Activated T-helper 9 cell treated with anti-CD3 and anti-CD28 coated beads, Interleukin-2, amount 50 U/mL, for 16 hours (primary cell): ENCODE measurements at regions not wholly inside any gene's neighbourhood (a gene's known extent, or its start where the extent isn't known, plus 50 kb on each side); places are given as distances from the start of the nearest gene placed in this dataset.
"Not testable (repeated sequence)": the region's sequence is repeated elsewhere in the genome, so short reads cannot be mapped to it uniquely, and the experiment has no call there.

Experiments used
- DNase-seq: peaks from one replicate; pipeline ENCODE4 v3.0.0-alpha.2; 2020; ENCODE audit warnings: low read depth

DNA sequence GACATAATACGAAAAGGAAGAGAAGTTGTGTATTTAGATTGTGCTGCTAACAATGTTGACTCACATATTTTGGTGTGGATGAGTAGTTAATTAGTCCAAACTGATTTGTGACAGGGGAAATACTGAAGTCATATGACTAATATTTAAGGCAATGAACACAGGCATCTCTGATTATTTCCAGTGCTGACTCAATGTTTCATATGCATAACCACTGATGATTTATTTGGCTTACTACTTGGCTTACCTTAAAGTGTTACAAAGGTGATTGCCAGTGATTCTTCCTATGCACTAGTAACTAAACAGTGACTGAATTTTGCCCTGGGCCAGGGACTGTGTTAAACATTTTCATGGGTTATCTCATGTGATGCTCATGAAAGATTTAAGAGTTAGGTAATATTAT lies 722.6 kb downstream of the METTL4 start:
- DNase-seq = no peak

DNA sequence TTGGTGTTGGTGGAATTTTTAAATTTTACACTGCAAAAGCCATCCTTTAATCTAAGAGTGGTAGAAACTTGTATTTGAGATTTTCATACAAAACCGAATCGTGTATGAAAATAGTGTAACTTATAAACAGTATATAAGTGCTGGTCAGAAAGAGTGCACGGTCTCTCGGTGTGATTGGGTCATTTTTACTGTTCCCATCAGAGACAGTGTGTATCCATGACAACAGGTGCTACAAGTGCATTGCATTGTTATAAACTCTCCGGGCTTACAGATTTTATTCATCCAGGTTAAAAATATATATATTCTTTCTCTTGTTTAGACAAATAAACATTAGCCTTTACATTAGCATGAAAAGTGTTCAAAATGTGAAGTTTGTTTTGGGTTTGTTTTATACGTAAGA lies 721.9 kb downstream of the METTL4 start:
- no peak for DNase-seq

DNA sequence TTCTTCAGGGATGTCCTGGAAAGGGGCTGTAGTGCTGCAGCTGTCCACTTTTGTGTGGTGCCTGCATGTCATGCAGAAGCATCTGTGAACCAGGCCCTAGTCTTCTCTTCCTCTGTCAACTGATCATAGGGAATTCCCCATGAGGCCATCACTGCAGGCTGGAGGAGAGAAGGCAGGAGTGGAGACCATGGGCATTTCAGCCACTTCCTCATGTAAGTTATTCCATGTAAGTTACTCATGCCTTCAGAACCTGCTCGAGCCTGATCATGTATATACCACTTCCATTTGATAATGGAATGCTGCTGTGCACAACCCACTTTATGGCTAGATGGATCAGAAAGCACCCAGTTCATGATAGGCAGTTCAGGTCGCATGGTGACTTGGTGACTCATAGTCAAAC lies 714.0 kb downstream of the METTL4 start:
- not testable (repeated sequence) for DNase-seq

DNA sequence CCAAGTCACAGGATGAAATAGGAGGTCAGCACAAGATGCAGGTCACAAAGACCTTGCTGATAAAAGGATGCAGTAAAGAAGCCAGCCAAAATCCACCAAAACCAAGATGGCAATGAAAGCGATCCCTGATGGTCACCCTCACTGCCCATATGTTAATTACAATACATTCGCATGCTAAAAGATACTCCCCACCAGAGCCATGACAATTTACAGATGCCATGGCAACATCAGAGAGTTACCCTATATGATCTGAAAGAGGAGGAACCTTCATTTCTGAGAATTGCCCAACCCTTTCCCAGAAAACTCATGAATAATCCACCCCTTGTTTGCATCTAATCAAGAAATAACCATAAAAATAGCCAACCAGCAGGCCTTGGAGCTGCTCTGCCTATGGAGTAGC lies 709.8 kb downstream of the METTL4 start:
- DNase-seq = no peak

DNA sequence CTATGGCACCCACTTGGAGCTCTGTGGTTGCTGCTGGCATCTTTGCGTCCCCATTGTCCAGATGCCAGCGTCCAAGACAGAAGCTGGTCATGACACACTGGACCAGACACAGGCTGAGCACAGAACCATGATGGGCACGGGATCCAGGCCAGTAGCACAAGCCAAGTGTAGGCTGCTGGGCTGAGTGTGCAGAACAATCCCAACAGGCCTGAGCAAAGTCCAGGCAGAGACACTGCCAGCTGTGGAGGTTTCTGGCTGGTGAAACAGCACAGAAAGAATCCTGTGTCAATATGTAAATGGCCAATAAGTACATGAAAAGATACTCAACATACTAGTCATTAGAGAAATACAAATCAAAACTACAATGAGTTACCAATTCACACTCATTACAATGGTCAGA lies 705.4 kb downstream of the METTL4 start:
- DNase-seq = no peak

DNA sequence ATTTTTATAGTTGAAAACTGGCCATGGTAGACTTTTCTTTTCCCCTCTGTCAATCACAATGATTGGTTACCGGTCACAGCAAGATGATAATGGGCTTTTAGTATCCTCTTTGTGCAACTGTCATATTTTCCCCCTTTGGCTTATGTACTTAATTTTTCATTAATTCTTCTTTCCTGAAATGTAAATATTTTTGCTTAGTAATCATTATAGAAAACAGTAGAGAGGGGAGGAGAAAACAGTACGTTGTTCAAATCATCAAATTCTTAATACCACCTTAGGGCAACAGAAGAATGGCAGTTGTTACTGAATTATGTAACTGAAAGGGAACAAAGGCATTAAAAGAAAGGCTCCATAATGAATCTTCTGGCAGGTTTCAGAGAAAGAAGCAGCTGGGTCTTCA lies 699.0 kb downstream of the METTL4 start:
- DNase-seq = no peak

DNA sequence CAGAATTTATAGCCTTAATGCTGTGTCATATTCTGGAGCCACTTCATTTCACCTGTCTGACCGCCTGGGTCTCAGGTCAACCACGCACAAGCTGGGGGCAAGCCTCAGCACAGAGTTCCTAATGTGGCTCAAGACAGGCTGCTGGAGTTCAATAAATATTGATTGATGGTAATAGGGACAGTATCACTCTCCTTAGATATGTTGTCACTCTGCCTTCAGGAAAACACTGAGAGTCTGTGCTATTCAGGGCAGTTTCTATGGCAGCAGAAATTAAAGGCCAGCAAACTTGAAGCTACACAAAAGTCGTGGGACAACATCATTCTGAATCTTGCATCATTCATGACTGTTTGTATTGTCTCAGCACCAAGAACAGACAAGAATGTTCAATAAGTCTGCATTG lies 696.1 kb downstream of the METTL4 start:
- no peak for DNase-seq

DNA sequence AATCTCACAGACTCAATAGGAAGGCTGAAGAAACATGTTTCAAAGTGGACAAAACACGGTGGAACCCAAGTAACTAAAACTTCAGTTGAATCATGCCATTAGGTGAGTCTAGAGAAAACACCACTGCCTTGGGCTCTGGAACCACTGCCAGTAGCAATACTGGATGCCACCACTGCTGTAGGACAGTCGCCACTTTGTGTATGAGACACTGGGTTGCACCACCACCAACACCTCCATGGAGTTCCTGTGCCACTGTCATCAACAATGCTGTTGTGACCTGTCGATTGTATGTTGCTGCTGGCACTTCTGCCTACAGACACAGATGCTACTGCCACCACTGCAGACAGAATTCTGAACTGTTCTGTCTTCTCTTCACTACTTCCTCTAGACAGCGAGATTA lies 686.7 kb downstream of the METTL4 start:
- DNase-seq = no peak

DNA sequence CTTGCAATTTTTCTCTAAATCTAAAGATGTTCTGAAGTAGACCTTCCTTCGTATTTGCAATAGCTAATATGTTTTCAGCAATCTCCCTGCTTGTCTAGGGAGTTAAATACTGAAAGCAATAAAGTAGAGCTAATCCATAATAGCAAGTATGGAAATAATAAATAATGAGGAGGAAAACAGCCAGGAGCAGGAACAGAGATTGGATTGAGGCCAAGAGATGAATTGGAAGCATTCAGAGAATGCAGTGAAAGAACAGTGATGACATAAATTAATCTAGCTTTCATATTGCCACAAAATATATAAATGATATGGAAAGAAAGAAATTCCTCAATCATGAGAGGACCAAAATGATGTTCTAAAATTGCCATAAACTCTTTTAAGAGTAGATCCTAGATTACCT lies 679.7 kb downstream of the METTL4 start:
- no peak for DNase-seq

DNA sequence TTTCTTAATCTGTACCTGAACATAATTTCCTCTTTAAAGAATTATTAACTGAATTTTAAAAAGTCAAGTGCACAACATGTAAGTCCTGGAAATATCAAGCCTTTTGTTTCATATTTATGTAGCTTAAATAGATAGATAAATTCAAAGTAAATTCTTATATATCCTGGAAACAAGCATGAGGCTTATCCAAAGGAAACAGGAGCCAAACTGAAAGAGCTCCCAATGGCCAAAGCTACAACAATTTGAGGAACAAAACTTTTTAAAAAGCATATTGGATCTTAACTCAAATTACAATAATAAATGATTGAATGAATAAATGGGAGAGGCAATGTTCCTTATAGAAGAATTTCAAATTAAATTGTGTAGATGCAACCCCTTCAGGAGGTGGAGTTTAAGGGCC lies 679.1 kb downstream of the METTL4 start:
- DNase-seq = no peak

DNA sequence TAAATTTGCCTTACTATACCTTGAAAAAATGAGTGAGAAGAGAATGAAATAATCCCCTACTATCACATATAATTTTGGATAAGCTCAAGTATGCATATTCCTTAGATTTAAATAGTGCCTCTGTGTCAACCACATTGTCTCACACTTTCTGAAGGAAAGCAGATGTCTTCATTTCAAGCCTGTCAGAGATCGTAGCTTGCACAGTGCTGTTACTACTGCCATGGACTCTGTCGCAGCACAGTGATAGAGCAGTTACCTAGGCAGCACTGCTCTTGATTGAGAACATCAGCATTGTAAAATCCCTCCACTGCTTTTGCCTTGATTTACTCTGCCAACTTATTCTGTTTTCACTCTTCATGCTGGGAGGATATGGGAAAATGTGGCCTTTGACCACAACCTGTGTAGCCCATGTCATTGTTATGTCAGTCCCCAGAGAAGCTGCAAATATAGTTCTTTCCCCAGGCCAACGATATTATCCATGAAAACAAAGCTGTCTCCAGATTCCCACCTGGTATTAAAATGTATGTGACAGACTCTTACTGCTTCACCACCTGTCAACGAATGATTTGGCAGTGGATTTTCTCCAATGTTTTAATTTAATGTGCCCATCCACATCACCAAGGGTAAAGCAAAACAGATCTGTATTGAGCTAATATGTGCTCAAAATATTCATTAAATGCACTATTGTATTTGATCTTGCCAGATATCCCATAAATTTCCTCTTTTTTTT lies 675.7 kb downstream of the METTL4 start:
- no peak for DNase-seq

DNA sequence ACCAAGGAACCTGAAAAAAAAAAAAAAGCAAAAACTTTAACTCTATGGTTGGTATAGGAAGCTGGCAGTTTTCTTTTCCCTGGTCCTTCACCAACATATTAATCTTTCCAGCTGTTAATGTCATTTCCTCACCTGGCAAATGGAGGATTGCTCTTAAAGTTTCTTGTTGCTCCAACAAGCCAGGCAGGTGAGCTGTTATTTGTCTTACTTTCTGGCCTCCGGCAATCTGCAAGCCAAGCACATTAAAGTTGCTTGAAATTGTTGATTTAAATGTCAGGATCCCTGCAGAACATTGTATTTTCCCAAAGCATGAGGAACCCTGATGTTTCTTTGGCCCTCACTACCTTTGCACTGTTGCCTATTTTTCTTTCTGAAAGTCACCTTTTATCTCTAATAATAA lies 664.9 kb downstream of the METTL4 start:
- no peak for DNase-seq

DNA sequence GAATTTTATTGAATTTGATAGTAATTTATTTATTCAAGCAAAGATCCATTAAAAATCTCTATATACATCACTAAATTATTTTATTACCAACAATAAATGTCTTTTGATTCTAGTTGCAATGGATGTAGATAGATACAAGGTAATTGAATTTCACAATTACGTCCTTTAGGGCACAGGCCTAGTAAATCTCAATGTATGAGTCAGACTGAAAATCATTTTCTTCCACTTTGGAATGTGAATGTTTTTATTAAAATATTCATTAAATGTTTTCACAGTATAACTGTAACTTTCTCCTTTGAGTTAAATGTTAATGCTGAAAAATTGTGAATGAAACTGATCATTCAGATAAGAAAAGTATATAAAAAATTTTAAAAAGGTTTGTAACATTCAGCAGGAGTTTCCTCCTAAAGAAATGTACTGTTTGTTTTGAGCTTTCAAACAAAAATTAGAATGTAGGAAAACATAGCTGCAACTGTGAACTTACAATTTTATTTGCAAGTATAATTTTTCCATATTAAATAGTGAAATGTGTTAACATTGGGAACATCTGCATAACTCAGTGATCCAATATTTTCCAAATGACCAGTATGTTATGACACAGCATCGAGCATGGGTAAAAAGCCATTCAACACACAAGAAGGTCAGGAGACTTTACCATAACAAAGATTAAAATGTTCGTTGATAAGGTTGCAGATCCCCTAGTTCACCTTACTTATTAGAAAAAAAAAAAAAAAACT lies 663.7 kb downstream of the METTL4 start:
- no peak for DNase-seq

DNA sequence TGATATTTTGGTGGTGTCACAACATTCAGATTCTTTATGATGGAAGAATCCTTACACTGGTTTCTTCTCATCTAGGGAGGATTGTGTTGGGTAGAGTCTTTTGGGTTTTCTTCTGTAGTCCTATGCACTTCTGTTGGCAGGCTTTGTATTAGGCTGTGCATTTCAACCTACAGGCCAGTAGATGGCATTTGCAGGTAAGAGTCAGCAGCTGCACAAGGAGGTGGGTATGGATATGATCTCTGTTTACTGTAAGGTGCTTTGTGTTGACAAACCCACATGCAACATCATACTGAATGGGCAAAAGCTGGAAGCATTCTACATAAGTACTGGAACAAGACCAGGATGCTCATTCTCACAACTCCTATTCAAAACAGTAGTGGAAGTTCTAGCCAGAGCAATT lies 656.8 kb downstream of the METTL4 start:
- DNase-seq = no peak

DNA sequence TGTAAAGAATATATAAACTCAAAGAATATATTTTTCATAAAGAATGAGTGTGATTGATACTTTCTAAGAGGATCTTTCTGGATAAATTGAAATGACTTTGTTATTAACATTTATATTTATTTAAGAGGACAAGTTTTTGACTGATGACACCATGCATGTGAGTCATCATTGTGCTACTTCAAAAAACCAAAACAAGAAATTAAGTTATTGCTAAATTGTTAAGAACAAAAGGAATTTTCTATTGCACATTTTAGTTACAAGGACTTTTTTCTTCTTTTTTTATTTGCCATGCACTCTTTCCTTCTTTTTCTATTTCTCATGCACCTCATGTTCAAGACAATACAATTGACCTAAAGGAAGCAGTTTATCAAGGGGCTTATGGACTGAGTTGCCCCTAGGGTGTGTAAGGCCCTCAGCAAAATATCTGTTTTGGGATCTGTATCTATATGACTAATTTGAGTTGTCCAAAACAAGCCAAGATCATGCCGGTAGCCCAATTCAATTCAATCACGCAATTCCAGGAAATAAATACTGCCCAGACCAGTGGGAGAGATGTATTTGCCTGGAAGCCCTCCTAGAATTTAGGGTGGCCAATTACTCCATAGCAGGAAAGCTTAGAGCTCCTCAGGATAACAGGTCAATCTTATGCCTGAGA lies 654.3 kb downstream of the METTL4 start:
- DNase-seq = no peak

DNA sequence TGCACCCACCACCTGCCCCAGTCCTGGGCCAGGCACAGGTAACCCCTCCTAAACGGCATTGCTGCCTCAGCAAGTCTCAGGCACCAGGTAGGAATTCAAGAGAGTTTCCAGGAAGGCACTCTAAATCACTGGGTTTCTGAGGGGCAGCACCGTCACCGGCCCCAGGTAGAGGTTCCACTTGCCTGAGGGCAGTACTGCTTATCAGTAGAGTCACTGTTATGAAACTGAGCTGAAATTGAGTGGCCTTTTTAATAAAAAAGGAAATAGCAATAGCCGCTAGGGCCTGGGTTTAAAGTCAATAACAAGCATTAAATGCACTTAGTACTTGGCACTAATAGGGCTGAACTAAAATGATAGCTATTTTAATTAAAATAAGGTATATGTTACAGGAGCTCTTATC lies 653.7 kb downstream of the METTL4 start:
- DNase-seq = no peak

DNA sequence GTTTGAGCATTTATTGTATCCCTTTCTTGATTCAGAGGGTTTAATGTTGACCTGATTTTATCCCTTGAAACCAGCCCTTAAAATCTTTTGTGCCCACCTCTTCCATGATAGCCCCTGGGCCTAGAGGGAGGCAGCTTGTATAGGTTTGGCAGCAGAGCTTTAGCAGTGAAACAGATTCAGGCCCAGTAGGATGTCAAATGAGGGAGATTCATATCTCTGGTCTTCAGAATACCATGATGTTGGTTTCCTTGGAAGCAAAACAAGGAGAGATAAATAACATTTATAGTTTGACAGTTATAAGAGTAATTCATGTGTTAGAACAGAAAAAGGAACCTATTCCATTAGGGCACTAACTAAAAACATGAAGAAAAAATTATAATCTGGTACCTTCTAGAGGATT lies 649.2 kb downstream of the METTL4 start:
- no peak for DNase-seq

DNA sequence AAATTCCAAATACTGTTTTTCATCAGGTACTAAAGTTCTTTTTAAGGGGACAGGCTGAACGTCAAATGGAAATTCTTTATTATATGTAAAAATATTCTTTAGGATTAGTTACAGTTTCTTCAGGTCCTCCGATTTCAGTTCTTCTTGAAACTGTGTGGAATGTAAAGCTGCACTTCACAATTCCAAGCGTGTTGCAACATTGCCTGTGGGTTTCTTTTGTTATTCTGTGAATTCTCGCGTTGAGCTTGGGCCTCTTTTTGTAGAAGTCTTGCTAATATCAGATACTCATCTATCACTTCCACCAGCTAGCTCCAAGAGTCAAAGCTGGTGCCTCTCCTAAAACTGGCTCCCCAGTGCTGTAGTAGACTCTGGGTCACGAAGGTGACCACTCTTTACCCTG lies 642.6 kb downstream of the METTL4 start:
- DNase-seq = no peak

DNA sequence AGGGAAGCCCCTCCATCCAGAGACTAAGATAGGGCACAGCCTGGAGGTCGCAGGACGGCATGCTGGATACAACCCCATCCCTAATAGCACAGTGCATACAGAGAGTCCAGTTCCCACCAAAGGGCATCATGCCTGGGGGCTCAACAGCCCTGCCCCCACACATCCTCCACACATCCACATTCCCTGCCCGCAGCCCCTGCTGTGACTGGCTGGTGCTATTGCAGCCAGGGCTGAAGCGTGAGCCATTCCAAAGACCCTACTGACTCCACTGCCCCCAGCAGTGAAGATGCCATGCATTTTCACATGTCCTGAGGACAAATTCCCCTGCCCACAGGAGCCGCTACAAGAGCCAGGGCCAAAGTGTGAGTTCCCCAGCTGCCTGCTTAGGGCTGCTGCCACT lies 641.6 kb downstream of the METTL4 start:
- DNase-seq = no peak

DNA sequence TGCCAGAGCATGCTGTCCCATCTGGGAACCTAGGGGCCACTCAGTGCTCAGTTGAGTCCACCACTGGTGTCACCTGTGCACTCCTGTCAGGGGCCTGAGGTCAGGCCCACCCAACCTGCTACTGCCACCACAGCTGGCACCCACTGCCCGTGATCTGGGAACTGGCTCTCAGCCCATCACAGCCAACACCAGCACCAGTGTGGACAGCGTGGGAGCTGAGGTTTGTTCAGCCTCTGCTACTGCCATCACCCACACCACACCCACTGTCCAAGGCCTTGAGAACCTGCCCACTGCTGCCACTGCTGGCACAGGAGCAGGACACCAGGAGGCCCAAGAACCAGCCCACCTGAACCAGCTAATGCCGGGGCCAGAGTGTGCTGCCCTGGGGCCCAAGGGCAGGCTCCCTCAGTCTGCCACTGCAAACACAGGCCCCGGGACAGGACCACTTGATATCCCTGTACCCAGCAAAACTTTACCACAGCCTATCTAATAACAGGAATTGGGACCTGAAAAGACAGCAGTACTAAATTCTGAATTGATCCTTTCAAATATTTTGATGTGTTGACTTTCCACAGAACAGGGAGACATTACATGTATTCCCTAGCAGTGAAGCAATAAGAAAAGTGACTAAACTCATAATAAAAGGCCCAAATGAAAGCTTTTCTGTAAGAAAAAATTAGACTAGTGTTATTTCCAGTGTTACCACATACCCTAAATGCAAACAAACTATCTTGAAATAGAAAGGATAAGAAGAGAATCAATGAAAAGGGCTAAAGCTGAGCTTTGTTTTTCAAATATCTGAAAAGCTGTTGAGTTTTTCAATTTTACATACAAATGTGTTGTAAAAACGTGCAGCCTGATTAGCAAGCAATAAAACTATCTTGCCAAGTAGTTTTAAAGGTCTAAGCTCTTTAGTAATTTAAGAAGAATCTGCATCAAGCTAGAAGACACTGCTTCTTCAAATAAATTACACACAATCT lies 640.7 kb downstream of the METTL4 start:
- DNase-seq = no peak

DNA sequence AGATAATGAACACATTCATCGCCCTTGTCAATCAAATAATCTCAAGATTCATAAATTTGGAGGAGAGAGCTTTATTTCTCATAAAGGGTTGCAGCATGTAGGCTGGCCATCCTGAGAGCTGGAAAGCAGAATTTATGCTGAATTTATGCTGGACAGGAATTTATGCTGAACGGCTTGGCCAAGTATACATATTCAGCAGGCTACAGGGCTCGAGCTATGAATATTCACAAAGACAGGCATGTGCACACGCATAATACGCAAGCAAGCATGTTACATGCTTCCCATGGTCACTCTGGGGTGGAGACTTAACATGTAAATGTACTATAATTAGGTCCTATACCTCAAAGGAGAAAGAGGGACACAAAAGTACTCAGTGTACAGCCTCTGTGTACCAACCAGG lies 618.8 kb downstream of the METTL4 start:
- no peak for DNase-seq
